HCEC 1CT (cell line): ENCODE measurements at regions not wholly inside any gene's neighbourhood (a gene's known extent, or its start where the extent isn't known, plus 50 kb on each side); places are given as distances from the start of the nearest gene placed in this dataset.
"Not testable (repeated sequence)": the region's sequence is repeated elsewhere in the genome, so short reads cannot be mapped to it uniquely, and the experiment has no call there.

ENCODE experiments used
- DNase-seq: peaks from one replicate; pipeline ENCODE4 v3.0.0-alpha.2; 2017

GRCh38 chr3:103926936-103927335 lies 1439.8 kb upstream of the ALCAM start:
- DNase-seq: no peak

- DNase-seq: no peak
These were observed 1438.8 kb upstream of the ALCAM start for GRCh38 chr3:103927896-103928295.

GRCh38 chr3:103937094-103937493 lies 1429.6 kb upstream of the ALCAM start:
- DNase-seq: no peak

- no peak for DNase-seq
These were observed 1419.6 kb upstream of the ALCAM start for GRCh38 chr3:103947062-103947461.

- no peak for DNase-seq
These were observed 1417.0 kb upstream of the ALCAM start for GRCh38 chr3:103949693-103950092.

- no peak for DNase-seq
These were observed 1416.0 kb upstream of the ALCAM start for GRCh38 chr3:103950676-103951075.

- DNase-seq: no peak
These were observed 1412.9 kb upstream of the ALCAM start for GRCh38 chr3:103953796-103954195.

- no peak for DNase-seq
These were observed 1405.9 kb upstream of the ALCAM start for GRCh38 chr3:103960819-103961218.

- DNase-seq: peak; percentile 45
These were observed 1403.1 kb upstream of the ALCAM start for GRCh38 chr3:103963599-103963998.

GRCh38 chr3:103965764-103966163 lies 1400.9 kb upstream of the ALCAM start:
- no peak for DNase-seq

- DNase-seq: no peak
These were observed 1400.0 kb upstream of the ALCAM start for GRCh38 chr3:103966749-103967148.

GRCh38 chr3:103968131-103968530 lies 1398.6 kb upstream of the ALCAM start:
- DNase-seq: no peak

GRCh38 chr3:103968751-103969150 lies 1398.0 kb upstream of the ALCAM start:
- DNase-seq: no peak

GRCh38 chr3:103976931-103977339 lies 1389.8 kb upstream of the ALCAM start:
- peak; percentile 18 for DNase-seq

- no peak for DNase-seq
These were observed 1389.3 kb upstream of the ALCAM start for GRCh38 chr3:103977417-103977816.

GRCh38 chr3:103991461-103992115 lies 1375.1 kb upstream of the ALCAM start:
- peak; percentile 26 for DNase-seq

- no peak for DNase-seq
These were observed 1374.2 kb upstream of the ALCAM start for GRCh38 chr3:103992469-103992868.

- DNase-seq: no peak
These were observed 1361.8 kb upstream of the ALCAM start for GRCh38 chr3:104004956-104005355.

- DNase-seq: peak; percentile 26
These were observed 1360.9 kb upstream of the ALCAM start for GRCh38 chr3:104005815-104006214.

GRCh38 chr3:104018541-104018940 lies 1348.2 kb upstream of the ALCAM start:
- peak; percentile 78 for DNase-seq

- no peak for DNase-seq
These were observed 1335.1 kb upstream of the ALCAM start for GRCh38 chr3:104031598-104031997.

- no peak for DNase-seq
These were observed 1334.4 kb upstream of the ALCAM start for GRCh38 chr3:104032283-104032682.

GRCh38 chr3:104040896-104041295 lies 1325.8 kb upstream of the ALCAM start:
- no peak for DNase-seq

- not testable (repeated sequence) for DNase-seq
These were observed 1323.6 kb upstream of the ALCAM start for GRCh38 chr3:104043001-104043543.

GRCh38 chr3:104044002-104044401 lies 1322.7 kb upstream of the ALCAM start:
- DNase-seq: peak; percentile 45
